ENCODE measurements at regions not wholly inside any gene's neighbourhood (a gene's known extent, or its start where the extent isn't known, plus 50 kb on each side); places are given as distances from the start of the nearest gene placed in this dataset.

- intact Hi-C loops (cut with DNase I), result no loop called here
- ATAC-seq (no peak), FAIRE-seq (no peak), DNase-seq (no peak)
- Histone ChIP-seq H3K4me3 (no peak overlapping the region), H3K27me3 (no peaks in the 10 kb centered on the region), H3K9me3 (no peaks in the 10 kb centered on the region), H3K36me3 (no peaks in the 10 kb centered on the region), H3K4me1 (no peaks in the 10 kb centered on the region), H3K27ac (no peak overlapping the region)
- WGBS, 2 donors, result 58 to 66% methylated on average over 10 of the region's 10 CpGs
- no peak for TF ChIP-seq CTCF (IDR thresholded peaks at IDR 0.05)
Measured at GRCh38 chr9:106324053-106324585, 538.8 kb upstream of the ZNF462 start.

GRCh38 chr9:106324591-106325280 is 538.2 kb upstream of the ZNF462 start:
- H3K4me3 ChIP-seq, result no peak overlapping the region
- 27 to 36% methylated on average over 7 of the region's 7 CpGs for WGBS, 2 donors
- no peaks in the 10 kb centered on the region for H3K9me3 ChIP-seq
- ATAC-seq (no peak), FAIRE-seq (no peak), DNase-seq (no peak)
- TF ChIP-seq CTCF (IDR thresholded peaks at IDR 0.05), result no peak
- no peaks in the 10 kb centered on the region for H3K27me3 ChIP-seq
- H3K36me3 ChIP-seq, result no peaks in the 10 kb centered on the region
- intact Hi-C loops (cut with DNase I), result no loop called here
- H3K4me1 ChIP-seq, result no peaks in the 10 kb centered on the region
- no peak overlapping the region for H3K27ac ChIP-seq

- Histone ChIP-seq H3K9me3 (no peaks in the 10 kb centered on the region), H3K36me3 (no peaks in the 10 kb centered on the region), H3K4me3 (no peak overlapping the region), H3K4me1 (no peaks in the 10 kb centered on the region), H3K27ac (no peak overlapping the region), H3K27me3 (no peaks in the 10 kb centered on the region)
- 65 to 74% methylated on average over 4 of the region's 4 CpGs for WGBS, 2 donors
- intact Hi-C loops (cut with DNase I), result no loop called here
- ATAC-seq, result no peak
- no peak for FAIRE-seq
- TF ChIP-seq CTCF (IDR thresholded peaks at IDR 0.05), result no peak
- no peak for DNase-seq
Measured at GRCh38 chr9:106326493-106326892, 536.5 kb upstream of the ZNF462 start.

- H3K9me3 ChIP-seq, result no peaks in the 10 kb centered on the region
- no peak for FAIRE-seq
- intact Hi-C loops (cut with DNase I), result no loop called here
- no peaks in the 10 kb centered on the region for H3K36me3 ChIP-seq
- ATAC-seq, result no peak
- no peak overlapping the region for H3K4me3 ChIP-seq
- TF ChIP-seq CTCF (IDR thresholded peaks at IDR 0.05), result no peak
- H3K27ac ChIP-seq, result no peak overlapping the region
- H3K4me1 ChIP-seq, result no peaks in the 10 kb centered on the region
- WGBS, 2 donors, result 28 to 33% methylated on average over 4 of the region's 4 CpGs
- DNase-seq, result no peak
- H3K27me3 ChIP-seq, result no peaks in the 10 kb centered on the region
Measured at GRCh38 chr9:106333481-106333880, 529.5 kb upstream of the ZNF462 start.

- ATAC-seq (no peak), DNase-seq (no peak), FAIRE-seq (no peak)
- no peak for TF ChIP-seq CTCF (IDR thresholded peaks at IDR 0.05)
- no peaks in the 10 kb centered on the region for H3K9me3 ChIP-seq
- intact Hi-C loops (cut with DNase I), result no loop called here
- no peak overlapping the region for H3K27ac ChIP-seq
- WGBS, 2 donors, result 30 to 36% methylated on average over 4 of the region's 4 CpGs
- no peaks in the 10 kb centered on the region for H3K36me3 ChIP-seq
- H3K4me1 ChIP-seq, result no peaks in the 10 kb centered on the region
- H3K4me3 ChIP-seq, result no peak overlapping the region
- no peaks in the 10 kb centered on the region for H3K27me3 ChIP-seq
Measured at GRCh38 chr9:106334081-106334480, 528.9 kb upstream of the ZNF462 start.
